H1 (cell line): ENCODE measurements at regions not wholly inside any gene's neighbourhood (a gene's known extent, or its start where the extent isn't known, plus 50 kb on each side); places are given as distances from the start of the nearest gene placed in this dataset.

Experiments used
- CTCF ChIA-PET: fragments of 300-600 bp; sonication (Branson Sonifier 250); formaldehyde crosslinking; loops from one replicate; lab custom pipeline; 2021; ENCODE audit not compliant: partially characterized antibody; lab: Charles Lee
- POLR2A ChIA-PET: fragments of 300-600 bp; sonication (Branson Sonifier 250); formaldehyde crosslinking; loops from one replicate; lab custom pipeline; 2021; ENCODE audit warnings: inconsistent platforms; ENCODE audit not compliant: partially characterized antibody; lab: Charles Lee
- DNase-seq, 2 experiments: peaks; one replicate each; pipeline versions ENCODE4 v3.0.0 to v3.0.0-alpha.2; 2010 to 2022; ENCODE audit warnings: low spot score in 2 of 2, low read depth in 1 of 2, mixed read lengths in 1 of 2
- FAIRE-seq: peaks from 2 replicates; lab custom pipeline; 2011; peaks lifted over from hg19 to GRCh38; lab: Jason Lieb, UNC
- H2AFZ ChIP-seq: 2 replicates; pipeline ENCODE4 v1.8.1; 2012; ENCODE audit warnings: low read length, inconsistent platforms
- H2AK5ac ChIP-seq: 2 replicates; pipeline ENCODE4 v1.6.1; 2013; ENCODE audit warnings: low read depth, low read length
- H2BK120ac ChIP-seq: replicated peaks from 2 replicates; pipeline ENCODE3; 2013; ENCODE audit warnings: low read depth, low read length, inconsistent platforms
- H2BK12ac ChIP-seq: 2 replicates; pipeline ENCODE4 v1.6.1; 2013; ENCODE audit warnings: low read depth, low read length
- H2BK15ac ChIP-seq: 2 replicates; pipeline ENCODE4 v1.6.1; 2013; ENCODE audit warnings: low read length
- H2BK20ac ChIP-seq: 2 replicates; pipeline ENCODE4 v1.6.1; 2013; ENCODE audit warnings: low read length
- H2BK5ac ChIP-seq: 2 replicates; pipeline ENCODE4 v1.6.1; 2013; ENCODE audit warnings: low read depth, low read length
- H3K14ac ChIP-seq: 2 replicates; pipeline ENCODE4 v1.6.1; 2013; ENCODE audit warnings: inconsistent platforms; ENCODE audit not compliant: insufficient read length
- H3K18ac ChIP-seq: 2 replicates; pipeline ENCODE4 v1.6.1; 2013; ENCODE audit warnings: low read length; ENCODE audit errors: extremely low read depth
- H3K23ac ChIP-seq: 2 replicates; pipeline ENCODE4 v1.6.1; 2013; ENCODE audit warnings: inconsistent platforms; ENCODE audit not compliant: insufficient read length
- H3K23me2 ChIP-seq: 2 replicates; pipeline ENCODE4 v1.6.1; 2013; ENCODE audit warnings: low read depth, low read length
- H3K27ac ChIP-seq: 2 replicates; pipeline ENCODE4 v1.6.1; 2011; ENCODE audit warnings: low read depth, low read length, inconsistent platforms
- H3K27me3 ChIP-seq, 4 experiments: replicated peaks in 1 of 4; 1 replicate in 1 of 4; 2 replicates in 3 of 4; pipeline versions ENCODE4 v1.6.1 to v1.8.1; 2011 to 2013; ENCODE audit warnings: low read length in 3 of 4, mild to moderate bottlenecking in 3 of 4, inconsistent platforms in 2 of 4, mixed read lengths in 2 of 4, moderate library complexity in 1 of 4; ENCODE audit not compliant: control insufficient read depth in 3 of 4, insufficient read depth in 3 of 4; ENCODE audit errors: extremely low read depth in 1 of 4
- H3K36me3 ChIP-seq, 4 experiments: 2 replicates each; pipeline versions ENCODE4 v1.6.1 to v1.8.1; 2011 to 2013; ENCODE audit warnings: mild to moderate bottlenecking in 4 of 4, low read length in 3 of 4, moderate library complexity in 2 of 4, control low read depth in 1 of 4, inconsistent platforms in 1 of 4; ENCODE audit not compliant: insufficient read depth in 4 of 4, control insufficient read depth in 2 of 4
- H3K4ac ChIP-seq: replicated peaks from 2 replicates; pipeline ENCODE3; 2013; ENCODE audit warnings: low read length, low read depth, mixed read lengths, inconsistent platforms; ENCODE audit not compliant: insufficient read length
- H3K4me1 ChIP-seq, 4 experiments: replicated peaks in 1 of 4; 1 replicate in 1 of 4; 2 replicates in 3 of 4; pipeline versions ENCODE4 v1.6.1 to v1.8.1; 2011 to 2013; ENCODE audit warnings: low read length in 3 of 4, inconsistent platforms in 2 of 4, mixed read lengths in 1 of 4; ENCODE audit not compliant: insufficient read depth in 4 of 4, control insufficient read depth in 3 of 4
- H3K4me2 ChIP-seq, 2 experiments: 2 replicates each; pipeline versions ENCODE4 v1.6.1 to v1.8.1; 2011 to 2013; ENCODE audit warnings: low read depth in 2 of 2, low read length in 2 of 2, control low read depth in 1 of 2, inconsistent platforms in 1 of 2, mild to moderate bottlenecking in 1 of 2; ENCODE audit not compliant: insufficient read depth in 1 of 2
- H3K4me3 ChIP-seq, 4 experiments: fragments of 200-600, 300-600 bp in 1 of 4; sonication (generic), shearing (Covaris generic), sonication (Bioruptor Twin) in 1 of 4; 2 replicates each; pipeline versions ENCODE4 v1.5.1 to v1.8.1; 2011 to 2016; ENCODE audit warnings: low read length in 4 of 4, low read depth in 3 of 4, control low read depth in 2 of 4, inconsistent platforms in 2 of 4, mild to moderate bottlenecking in 2 of 4, mixed read lengths in 1 of 4, moderate library complexity in 1 of 4; ENCODE audit not compliant: insufficient read depth in 2 of 4; ENCODE audit errors: extremely low read depth in 1 of 4
- H3K56ac ChIP-seq: replicated peaks from 2 replicates; pipeline ENCODE3; 2013; ENCODE audit warnings: low read depth, mild to moderate bottlenecking, mixed read lengths, low read length, inconsistent platforms; ENCODE audit not compliant: insufficient read length
- H3K79me1 ChIP-seq: 2 replicates; pipeline ENCODE4 v1.6.1; 2013; ENCODE audit warnings: low read depth, low read length, control low read depth
- H3K79me2 ChIP-seq, 2 experiments: 2 replicates each; pipeline versions ENCODE4 v1.6.1 to v1.8.1; 2012 to 2013; ENCODE audit warnings: low read length in 2 of 2, mild to moderate bottlenecking in 2 of 2, inconsistent platforms in 1 of 2; ENCODE audit not compliant: insufficient read depth in 2 of 2, control insufficient read depth in 1 of 2
- H3K9ac ChIP-seq, 4 experiments: replicated peaks in 1 of 4; 1 replicate in 1 of 4; 2 replicates in 3 of 4; pipeline versions ENCODE4 v1.6.1 to v1.8.1; 2011 to 2013; ENCODE audit warnings: low read depth in 3 of 4, low read length in 3 of 4, control low read depth in 2 of 4, mild to moderate bottlenecking in 2 of 4, moderate library complexity in 2 of 4, inconsistent platforms in 1 of 4; ENCODE audit errors: extremely low read depth in 1 of 4
- H3K9me3 ChIP-seq, 2 experiments: 2 replicates each; pipeline versions ENCODE4 v1.6.1 to v1.8.1; 2012 to 2013; ENCODE audit warnings: mild to moderate bottlenecking in 2 of 2, moderate library complexity in 2 of 2, control low read depth in 1 of 2, inconsistent platforms in 1 of 2, low read depth in 1 of 2, low read length in 1 of 2, mixed read lengths in 1 of 2; ENCODE audit not compliant: insufficient read depth in 2 of 2
- H4K20me1 ChIP-seq, 2 experiments: replicated peaks in 1 of 2; 2 replicates each; pipeline versions ENCODE3 to v1.8.1; 2011 to 2013; ENCODE audit warnings: inconsistent platforms in 2 of 2, low read length in 2 of 2, mild to moderate bottlenecking in 1 of 2; ENCODE audit not compliant: insufficient read depth in 2 of 2, control insufficient read depth in 1 of 2
- H4K5ac ChIP-seq: 2 replicates; pipeline ENCODE4 v1.6.1; 2013; ENCODE audit warnings: low read length, low read depth, mixed read lengths, inconsistent platforms; ENCODE audit not compliant: insufficient read length
- H4K8ac ChIP-seq: 2 replicates; pipeline ENCODE4 v1.8.0; 2013; ENCODE audit warnings: mild to moderate bottlenecking, moderate library complexity, low read length, inconsistent platforms; ENCODE audit not compliant: insufficient read depth; ENCODE audit errors: extremely low read depth
- H4K91ac ChIP-seq: replicated peaks from 2 replicates; pipeline ENCODE3; 2013; ENCODE audit warnings: low read length, mixed read lengths, inconsistent platforms; ENCODE audit not compliant: insufficient read length
- CHD2 ChIP-seq: IDR thresholded peaks from 2 replicates; pipeline ENCODE4 v1.6.1; 2012; ENCODE audit warnings: low read length, improper control_type of control experiment
- CTCF ChIP-seq, 3 experiments: IDR thresholded peaks; 1 replicate in 2 of 3; 2 replicates in 1 of 3; pipeline versions ENCODE4 v1.5.1 to v1.6.1; 2011; ENCODE audit warnings: low read length in 3 of 3, mild to moderate bottlenecking in 3 of 3, inconsistent platforms in 2 of 3, low read depth in 1 of 3, moderate library complexity in 1 of 3; ENCODE audit not compliant: insufficient read depth in 1 of 3; ENCODE audit errors: control extremely low read depth in 1 of 3
- HDAC2 ChIP-seq, 2 experiments: fragments of 300-600 bp in 1 of 2; sonication (generic) in 1 of 2; IDR thresholded peaks; 2 replicates each; pipeline ENCODE4 v1.6.1; 2011 to 2012; ENCODE audit warnings: low read depth in 2 of 2, low read length in 2 of 2, mild to moderate bottlenecking in 2 of 2, moderate library complexity in 2 of 2, borderline replicate concordance in 1 of 2, inconsistent platforms in 1 of 2
- HDAC6 ChIP-seq: IDR thresholded peaks from one replicate; pipeline ENCODE4 v1.7.1; 2012; ENCODE audit warnings: low read depth, mild to moderate bottlenecking, inconsistent platforms, low read length, moderate library complexity
- JUN ChIP-seq: IDR thresholded peaks from 2 replicates; pipeline ENCODE4 v1.6.1; 2011; ENCODE audit warnings: low read depth, mild to moderate bottlenecking, improper control_type of control experiment, low read length
- JUND ChIP-seq: IDR thresholded peaks from 2 replicates; pipeline ENCODE4 v1.6.1; 2011; ENCODE audit warnings: mild to moderate bottlenecking, improper control_type of control experiment, low read length
- NRF1 ChIP-seq: IDR thresholded peaks from 2 replicates; pipeline ENCODE4 v1.6.1; 2011; ENCODE audit warnings: mild to moderate bottlenecking, low read depth, low read length, improper control_type of control experiment
- POLR2AphosphoS5 ChIP-seq: IDR thresholded peaks from 2 replicates; pipeline ENCODE4 v1.6.1; 2011; ENCODE audit warnings: low read depth, low read length
- RFX5 ChIP-seq: IDR thresholded peaks from 2 replicates; pipeline ENCODE4 v1.6.1; 2011; ENCODE audit warnings: low read depth, low read length, improper control_type of control experiment, borderline replicate concordance
- SIN3A ChIP-seq, 2 experiments: IDR thresholded peaks in 1 of 2; conservative IDR thresholded peaks in 1 of 2; 2 replicates each; pipeline ENCODE4 v1.6.1; 2011 to 2012; ENCODE audit warnings: low read length in 2 of 2, improper control_type of control experiment in 1 of 2, low read depth in 1 of 2, mild to moderate bottlenecking in 1 of 2
- SRF ChIP-seq: IDR thresholded peaks from 2 replicates; pipeline ENCODE4 v1.6.1; 2011; ENCODE audit warnings: mild to moderate bottlenecking, low read depth, low read length, moderate library complexity
- TAF7 ChIP-seq: optimal IDR thresholded peaks from 2 replicates; pipeline ENCODE3; 2011; ENCODE audit warnings: low read depth, mild to moderate bottlenecking, inconsistent platforms, low read length, moderate library complexity, borderline replicate concordance
- TCF12 ChIP-seq: IDR thresholded peaks from 2 replicates; pipeline ENCODE4 v1.6.1; 2011; ENCODE audit warnings: low read depth, mild to moderate bottlenecking, low read length
- WGBS, 2 experiments: shearing (Covaris generic) in 1 of 2; methylation state at CpG; one replicate each; pipeline versions ENCODE4 v1.1.6 to v1.1.7; 2013 to 2015; ENCODE audit warnings: low lambda C conversion rate in 2 of 2, mixed read lengths in 2 of 2, inconsistent platforms in 1 of 2, low coverage in 1 of 2, missing lambda C conversion rate in 1 of 2; ENCODE audit not compliant: insufficient replicate concordance in 2 of 2, insufficient coverage in 1 of 2, insufficient read length in 1 of 2; ENCODE audit errors: extremely low coverage in 1 of 2, missing lambda C conversion rate in 1 of 2; 5-methylcytosine and 5-hydroxymethylcytosine counted together

GRCh38 chr15:96424674-96425073, 94.2 kb downstream of the NR2F2 start:
- FAIRE-seq (no peak), DNase-seq (no peak)
- H2BK120ac ChIP-seq: no peak overlapping the region
- H2AK5ac ChIP-seq: no peak overlapping the region
- no peak overlapping the region for H3K14ac ChIP-seq
- POLR2A ChIA-PET: no interaction called here
- H3K9ac ChIP-seq: no peak overlapping the region
- peaks cover 3% of the 10 kb centered on the region for H3K23me2 ChIP-seq
- H3K9me3 ChIP-seq: no peaks in the 10 kb centered on the region
- no peak overlapping the region for H2BK20ac ChIP-seq
- H3K4me2 ChIP-seq: no peak overlapping the region
- peaks cover 1 to 19% (median 12%) of the 10 kb centered on the region in 4 experiments; a peak in 6 of 7 replicates for H3K27me3 ChIP-seq
- H3K56ac ChIP-seq: no peak overlapping the region
- CTCF ChIA-PET: no interaction called here
- 93% methylated on average over 4 of the region's 4 CpGs; no CpG with 5 or more reads in 1 of the 2 experiments for WGBS, 2 experiments
- H2BK15ac ChIP-seq: no peak overlapping the region
- H3K4me1 ChIP-seq: peaks cover 0 to 6% (median 4%) of the 10 kb centered on the region in 4 experiments; a peak in 4 of 7 replicates
- no peak overlapping the region for H3K4ac ChIP-seq
- no peak overlapping the region for H4K8ac ChIP-seq
- no peak overlapping the region for H2AFZ ChIP-seq
- H2BK12ac ChIP-seq: no peak overlapping the region
- H4K20me1 ChIP-seq: no peaks in the 10 kb centered on the region
- no peak overlapping the region for H4K5ac ChIP-seq
- no peaks in the 10 kb centered on the region for H3K79me2 ChIP-seq
- H2BK5ac ChIP-seq: no peak overlapping the region
- no peaks in the 10 kb centered on the region for H3K36me3 ChIP-seq
- H3K79me1 ChIP-seq: no peaks in the 10 kb centered on the region
- no peak overlapping the region for H3K23ac ChIP-seq
- no peak overlapping the region for H4K91ac ChIP-seq
- H3K18ac ChIP-seq: no peak overlapping the region
- no peak overlapping the region for H3K27ac ChIP-seq
- no peak overlapping the region for H3K4me3 ChIP-seq
- TF ChIP-seq JUN (no peak), HDAC6 (no peak), HDAC2 (IDR thresholded peaks at IDR 0.05; ENCODE audit: borderline replicate concordance in 1 of 2, low read depth in 2 of 2, low read length in 2 of 2) (no peak), CTCF (IDR thresholded peaks at IDR 0.05; ENCODE audit: control extremely low read depth in 1 of 3, insufficient read depth in 1 of 3, low read depth in 1 of 3, low read length in 3 of 3) (no peak), TCF12 (no peak), SIN3A (conservative IDR thresholded peaks at IDR 0.05 in 1 of 2, IDR thresholded peaks at IDR 0.05 in 1 of 2; ENCODE audit: low read depth in 1 of 2, low read length in 2 of 2) (no peak), JUND (no peak), NRF1 (no peak), RFX5 (no peak), SRF (no peak), CHD2 (no peak), TAF7 (no peak), POLR2AphosphoS5 (no peak)
